GM10248 (cell line): ENCODE measurements at regions not wholly inside any gene's neighbourhood (a gene's known extent, or its start where the extent isn't known, plus 50 kb on each side); places are given as distances from the start of the nearest gene placed in this dataset.
"Not testable (repeated sequence)": the region's sequence is repeated elsewhere in the genome, so short reads cannot be mapped to it uniquely, and the experiment has no call there.

ENCODE experiments used
- CTCF ChIA-PET: fragments of 300-600 bp; sonication (Branson Sonifier 250); formaldehyde crosslinking; extraction: SDS; loops from one replicate; lab custom pipeline; 2021; ENCODE audit warnings: antibody characterized with exemption; lab: Yijun Ruan, JAX
- POLR2A ChIA-PET: fragments of 350-650 bp; sonication (Branson Sonifier 250); formaldehyde crosslinking; extraction: SDS; loops from one replicate; lab custom pipeline; 2020; ENCODE audit warnings: antibody characterized with exemption; lab: Yijun Ruan, JAX
- DNase-seq: peaks from one replicate; pipeline ENCODE4 v3.0.0; 2012; ENCODE audit errors: extremely low spot score
- CTCF ChIP-seq: IDR thresholded peaks from 2 replicates; pipeline ENCODE4 v1.5.1; 2012; ENCODE audit warnings: mild to moderate bottlenecking, low read depth; ENCODE audit errors: extremely low read depth, missing control alignments, control extremely low read depth

DNA sequence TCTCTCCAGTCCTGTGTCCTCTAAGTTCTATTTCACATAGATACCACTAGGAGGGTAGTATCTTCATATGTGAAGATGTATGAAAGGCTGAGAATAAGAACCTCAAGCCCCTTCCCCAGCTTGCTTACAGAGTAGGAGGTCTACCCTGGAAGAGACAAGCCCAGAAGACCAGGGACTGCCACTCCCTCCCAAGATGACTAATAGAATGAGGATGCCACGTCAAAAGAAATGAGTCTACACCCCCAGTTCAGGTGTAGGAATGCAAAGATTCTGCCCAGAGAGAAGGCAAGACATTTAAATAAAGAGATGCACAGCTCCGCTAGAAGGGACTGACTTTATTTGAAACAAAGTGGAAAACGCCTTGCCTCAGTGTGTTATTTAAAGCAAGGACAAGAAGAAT is 1006.0 kb upstream of the USP15 start:
- no peak for DNase-seq
- no peak for TF ChIP-seq CTCF
- ChIA-PET POLR2A (no interaction called here), CTCF (no interaction called here)

DNA sequence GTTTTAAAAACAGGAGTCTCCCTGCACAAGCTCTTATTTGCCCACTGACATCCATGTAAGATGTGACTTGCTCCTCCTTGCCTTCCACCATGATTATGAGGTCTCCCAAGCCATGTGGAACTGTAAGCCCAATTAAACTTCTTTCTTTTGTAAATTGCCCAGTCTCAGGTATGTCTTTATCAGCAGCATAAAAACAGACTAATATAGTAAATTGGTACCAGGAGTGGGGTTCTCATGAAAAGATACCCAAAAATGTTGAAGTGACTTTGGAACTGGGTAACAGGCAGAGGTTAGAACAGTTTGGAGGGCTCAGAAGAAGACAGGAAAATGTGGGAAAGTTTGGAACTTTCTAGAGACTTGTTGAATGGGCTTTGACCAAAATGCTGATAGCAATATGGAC is 995.9 kb upstream of the USP15 start:
- DNase-seq, CTCF ChIA-PET, POLR2A ChIA-PET: not testable (repeated sequence)

GRCh38 chr12:61267474-61267873 is 992.7 kb upstream of the USP15 start:
- TF ChIP-seq CTCF = no peak
- no peak for DNase-seq
- ChIA-PET POLR2A (no interaction called here), CTCF (no interaction called here)

GRCh38 chr12:61272441-61272840 is 987.8 kb upstream of the USP15 start:
- ChIA-PET POLR2A (no interaction called here), CTCF (no interaction called here)
- no peak for TF ChIP-seq CTCF
- DNase-seq = no peak

DNA sequence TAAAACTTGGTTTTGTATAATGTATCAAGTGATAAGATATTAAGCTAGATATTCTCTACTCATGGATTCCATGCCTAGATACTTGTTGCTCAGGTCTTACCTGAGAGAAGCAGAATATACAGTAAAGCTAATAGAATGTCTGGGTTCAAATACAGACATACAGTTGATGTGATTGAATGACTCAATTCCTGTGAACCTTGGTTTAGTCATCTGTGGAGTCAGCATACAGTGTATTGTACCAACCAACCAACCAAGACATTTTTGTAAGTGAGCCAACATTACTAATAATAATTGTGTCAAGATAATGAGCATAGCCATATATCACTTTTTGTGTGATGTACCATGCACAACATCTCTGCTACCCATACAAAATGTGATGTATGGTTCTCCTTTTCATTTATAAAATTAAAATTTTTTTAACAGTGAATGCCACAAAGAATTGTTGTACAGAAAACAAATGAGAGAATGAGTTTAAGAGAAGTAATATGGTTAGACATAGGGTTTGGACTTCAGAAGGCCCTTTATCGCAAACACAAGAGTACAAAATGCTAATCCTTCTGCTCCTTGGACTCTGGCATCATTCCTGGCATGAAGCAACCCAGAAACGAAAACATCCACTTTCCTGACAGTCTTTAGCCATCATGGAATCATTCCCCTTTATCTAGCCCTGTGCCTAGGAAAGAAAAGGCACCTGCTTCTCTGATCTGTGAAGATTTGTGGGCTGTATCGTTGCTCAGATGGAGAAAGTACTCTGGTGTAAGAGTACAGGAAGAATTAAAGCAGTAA is 977.2 kb upstream of the USP15 start:
- ChIA-PET POLR2A (no interaction called here), CTCF (no interaction called here)
- no peak for TF ChIP-seq CTCF
- no peak for DNase-seq

- CTCF ChIA-PET = no interaction called here
- no peak for DNase-seq
- POLR2A ChIA-PET = no interaction called here
- TF ChIP-seq CTCF = no peak
Measured at GRCh38 chr12:61290473-61290872, 969.7 kb upstream of the USP15 start.

- POLR2A ChIA-PET = no interaction called here
- CTCF ChIA-PET = no interaction called here
- DNase-seq = no peak
- no peak for TF ChIP-seq CTCF
Measured at GRCh38 chr12:61291647-61292046, 968.6 kb upstream of the USP15 start.

- POLR2A ChIA-PET, CTCF ChIA-PET: not testable (repeated sequence)
Measured at GRCh38 chr12:61294011-61294410, 966.2 kb upstream of the USP15 start.

More at GRCh38 chr12:61294011-61294410, 966.2 kb upstream of the USP15 start:
- not testable (repeated sequence) for DNase-seq
